WTC11 (cell line): ENCODE measurements at regions not wholly inside any gene's neighbourhood (a gene's known extent, or its start where the extent isn't known, plus 50 kb on each side); places are given as distances from the start of the nearest gene placed in this dataset.

ENCODE experiments used
- ATF3 ChIP-seq: sonication (generic); formaldehyde crosslinking; conservative IDR thresholded peaks from 2 replicates; pipeline ENCODE4 v1.8.1; 2022; ENCODE audit warnings: mild to moderate bottlenecking, missing genetic modification reagents
- CTCF ChIP-seq: fragments of 200-600 bp; IDR thresholded peaks from 2 replicates; pipeline ENCODE4 v1.8.0; 2022; ENCODE audit warnings: antibody characterized with exemption
- ERG ChIP-seq: fragments of 250-450 bp; sonication (Bioruptor Pico); IDR thresholded peaks from 2 replicates; pipeline ENCODE4 v1.8.0; 2021; ENCODE audit warnings: mild to moderate bottlenecking
- SP1 ChIP-seq: sonication (generic); formaldehyde crosslinking; conservative IDR thresholded peaks from 2 replicates; pipeline ENCODE4 v1.8.1; 2022; ENCODE audit warnings: missing genetic modification reagents
- STAT6 ChIP-seq: sonication (generic); formaldehyde crosslinking; conservative IDR thresholded peaks from 2 replicates; pipeline ENCODE4 v1.8.1; 2023; ENCODE audit warnings: mild to moderate bottlenecking, low read depth, missing genetic modification reagents, moderate library complexity

GRCh38 chr5:17024686-17025180 is 88.6 kb upstream of the MYO10 start:
- TF ChIP-seq ERG (CRISPR knock-in tag) (no peak), CTCF (no peak), ATF3 (no peak), SP1 (CRISPR knock-in tag) (no peak), STAT6 (no peak)
